ENCODE measurements at regions not wholly inside any gene's neighbourhood (a gene's known extent, or its start where the extent isn't known, plus 50 kb on each side); places are given as distances from the start of the nearest gene placed in this dataset.

- Histone ChIP-seq H3K27me3 (ENCODE audit: insufficient read depth) (no peaks in the 10 kb centered on the region), H3K9me3 (no peaks in the 10 kb centered on the region), H3K9me2 (no peaks in the 10 kb centered on the region), H3K4me3 (ENCODE audit: low read depth in 2 of 2, low read length in 1 of 2) (no peak overlapping the region), H3K4me1 (ENCODE audit: control insufficient read depth in 1 of 2, insufficient read depth in 2 of 2, low read depth in 1 of 2, low read length in 1 of 2) (no peaks in the 10 kb centered on the region), H3K9ac (no peak overlapping the region), H4K20me1 (ENCODE audit: insufficient read depth) (no peaks in the 10 kb centered on the region), H3K79me2 (ENCODE audit: insufficient read depth) (no peaks in the 10 kb centered on the region), H3K27ac (ENCODE audit: low read depth in 2 of 2, low read length in 1 of 2) (no peak overlapping the region), H3K36me3 (replicated peaks in 1 of 2; ENCODE audit: control insufficient read depth in 1 of 2, insufficient read depth in 2 of 2, low read length in 1 of 2) (no peaks in the 10 kb centered on the region), H3F3A (replicated peaks; ENCODE audit: insufficient read depth) (no peaks in the 10 kb centered on the region), H3K4me2 (no peak overlapping the region), H2AFZ (ENCODE audit: low read depth) (no peak overlapping the region)
- no peak for DNase-seq
- POLR2A ChIA-PET = no interaction called here
- WGBS (ENCODE audit: low lambda C conversion rate) = 0% methylated on average over 1 of the region's 1 CpG
- CTCF ChIA-PET = no interaction called here
- TF ChIP-seq, protein P1, sequence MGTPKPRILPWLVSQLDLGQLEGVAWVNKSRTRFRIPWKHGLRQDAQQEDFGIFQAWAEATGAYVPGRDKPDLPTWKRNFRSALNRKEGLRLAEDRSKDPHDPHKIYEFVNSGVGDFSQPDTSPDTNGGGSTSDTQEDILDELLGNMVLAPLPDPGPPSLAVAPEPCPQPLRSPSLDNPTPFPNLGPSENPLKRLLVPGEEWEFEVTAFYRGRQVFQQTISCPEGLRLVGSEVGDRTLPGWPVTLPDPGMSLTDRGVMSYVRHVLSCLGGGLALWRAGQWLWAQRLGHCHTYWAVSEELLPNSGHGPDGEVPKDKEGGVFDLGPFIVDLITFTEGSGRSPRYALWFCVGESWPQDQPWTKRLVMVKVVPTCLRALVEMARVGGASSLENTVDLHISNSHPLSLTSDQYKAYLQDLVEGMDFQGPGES (IDR thresholded peaks at IDR 0.05; ENCODE audit: low read depth, low read length) = no peak
- TF ChIP-seq FOXM1 (IDR thresholded peaks at IDR 0.05; ENCODE audit: low read depth) (no peak), GATA2 (CRISPR knock-in tag; IDR thresholded peaks at IDR 0.05) (no peak), RCOR1 (IDR thresholded peaks at IDR 0.05; ENCODE audit: low read length) (no peak), RFX5 (IDR thresholded peaks at IDR 0.05; ENCODE audit: low read length) (no peak), NRF1 (IDR thresholded peaks at IDR 0.05; ENCODE audit: low read depth, low read length) (no peak), TCF12 (IDR thresholded peaks at IDR 0.05) (no peak)
- TF ChIP-seq, protein P2, sequence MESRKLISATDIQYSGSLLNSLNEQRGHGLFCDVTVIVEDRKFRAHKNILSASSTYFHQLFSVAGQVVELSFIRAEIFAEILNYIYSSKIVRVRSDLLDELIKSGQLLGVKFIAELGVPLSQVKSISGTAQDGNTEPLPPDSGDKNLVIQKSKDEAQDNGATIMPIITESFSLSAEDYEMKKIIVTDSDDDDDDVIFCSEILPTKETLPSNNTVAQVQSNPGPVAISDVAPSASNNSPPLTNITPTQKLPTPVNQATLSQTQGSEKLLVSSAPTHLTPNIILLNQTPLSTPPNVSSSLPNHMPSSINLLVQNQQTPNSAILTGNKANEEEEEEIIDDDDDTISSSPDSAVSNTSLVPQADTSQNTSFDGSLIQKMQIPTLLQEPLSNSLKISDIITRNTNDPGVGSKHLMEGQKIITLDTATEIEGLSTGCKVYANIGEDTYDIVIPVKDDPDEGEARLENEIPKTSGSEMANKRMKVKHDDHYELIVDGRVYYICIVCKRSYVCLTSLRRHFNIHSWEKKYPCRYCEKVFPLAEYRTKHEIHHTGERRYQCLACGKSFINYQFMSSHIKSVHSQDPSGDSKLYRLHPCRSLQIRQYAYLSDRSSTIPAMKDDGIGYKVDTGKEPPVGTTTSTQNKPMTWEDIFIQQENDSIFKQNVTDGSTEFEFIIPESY (IDR thresholded peaks at IDR 0.05; ENCODE audit: borderline replicate concordance, low read depth) = no peak
Measured at GRCh38 chr14:39668449-39668848, 236.2 kb upstream of the FBXO33 start.

DNA sequence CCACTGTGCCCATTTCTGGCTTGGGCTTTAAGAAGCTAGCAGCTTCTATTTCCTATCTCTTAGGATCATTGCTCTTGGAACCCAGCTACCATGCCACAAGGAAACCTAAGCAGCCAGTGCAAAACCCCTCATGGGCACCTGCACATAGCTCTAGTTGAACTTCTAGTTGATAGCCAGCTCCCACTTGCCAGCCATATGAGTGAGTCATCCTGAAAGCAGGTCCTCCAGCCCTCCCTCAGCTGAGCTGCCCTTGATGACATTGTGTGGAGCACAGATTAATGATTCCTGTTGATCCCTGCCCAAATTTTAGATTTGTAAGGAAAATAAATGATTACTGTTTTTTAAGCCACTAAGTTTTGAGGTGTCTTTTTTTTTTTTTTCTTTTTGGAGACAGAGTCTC is 234.2 kb upstream of the FBXO33 start:
- H3K4me1 ChIP-seq (ENCODE audit: control insufficient read depth in 1 of 2, insufficient read depth in 2 of 2, low read depth in 1 of 2, low read length in 1 of 2) = no peaks in the 10 kb centered on the region
- H3F3A ChIP-seq (replicated peaks; ENCODE audit: insufficient read depth) = no peaks in the 10 kb centered on the region
- H3K9me2 ChIP-seq = no peaks in the 10 kb centered on the region
- TF ChIP-seq FOXJ3 (CRISPR knock-in tag; IDR thresholded peaks at IDR 0.05) (no peak), USF2 (IDR thresholded peaks at IDR 0.05; ENCODE audit: borderline replicate concordance, low read depth, low read length) (no peak), NFIC (IDR thresholded peaks at IDR 0.05; ENCODE audit: borderline replicate concordance) (no peak), MXI1 (IDR thresholded peaks at IDR 0.05; ENCODE audit: low read depth, low read length) (no peak), SIN3A (IDR thresholded peaks at IDR 0.05; ENCODE audit: borderline replicate concordance, low read depth, low read length) (no peak), CHD2 (IDR thresholded peaks at IDR 0.05; ENCODE audit: low read length, partially characterized antibody) (no peak), EZH2phosphoT487 (IDR thresholded peaks at IDR 0.05; ENCODE audit: borderline replicate concordance, low read depth) (no peak), GABPA (IDR thresholded peaks at IDR 0.05; ENCODE audit: low read depth) (no peak), FOXM1 (IDR thresholded peaks at IDR 0.05; ENCODE audit: low read depth) (no peak), POLR2AphosphoS5 (IDR thresholded peaks at IDR 0.05; ENCODE audit: low read depth, low read length) (no peak), SMC3 (IDR thresholded peaks at IDR 0.05; ENCODE audit: low read depth, low read length) (no peak), MEF2A (IDR thresholded peaks at IDR 0.05; ENCODE audit: borderline replicate concordance, low read depth) (no peak)
- TF ChIP-seq, protein P3, sequence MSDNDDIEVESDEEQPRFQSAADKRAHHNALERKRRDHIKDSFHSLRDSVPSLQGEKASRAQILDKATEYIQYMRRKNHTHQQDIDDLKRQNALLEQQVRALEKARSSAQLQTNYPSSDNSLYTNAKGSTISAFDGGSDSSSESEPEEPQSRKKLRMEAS (IDR thresholded peaks at IDR 0.05; ENCODE audit: low read depth) = no peak
- TF ChIP-seq, protein P4, sequence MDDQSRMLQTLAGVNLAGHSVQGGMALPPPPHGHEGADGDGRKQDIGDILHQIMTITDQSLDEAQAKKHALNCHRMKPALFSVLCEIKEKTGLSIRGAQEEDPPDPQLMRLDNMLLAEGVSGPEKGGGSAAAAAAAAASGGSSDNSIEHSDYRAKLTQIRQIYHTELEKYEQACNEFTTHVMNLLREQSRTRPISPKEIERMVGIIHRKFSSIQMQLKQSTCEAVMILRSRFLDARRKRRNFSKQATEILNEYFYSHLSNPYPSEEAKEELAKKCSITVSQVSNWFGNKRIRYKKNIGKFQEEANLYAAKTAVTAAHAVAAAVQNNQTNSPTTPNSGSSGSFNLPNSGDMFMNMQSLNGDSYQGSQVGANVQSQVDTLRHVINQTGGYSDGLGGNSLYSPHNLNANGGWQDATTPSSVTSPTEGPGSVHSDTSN (IDR thresholded peaks at IDR 0.05) = no peak
- TF ChIP-seq, protein P2 (IDR thresholded peaks at IDR 0.05; ENCODE audit: borderline replicate concordance, low read depth) = no peak
- no peaks in the 10 kb centered on the region for H3K27me3 ChIP-seq (ENCODE audit: insufficient read depth)
- H3K4me3 ChIP-seq (ENCODE audit: low read depth in 2 of 2, low read length in 1 of 2) = no peak overlapping the region
- no peaks in the 10 kb centered on the region for H4K20me1 ChIP-seq (ENCODE audit: insufficient read depth)
- DNase-seq = no peak
- no peak overlapping the region for H2AFZ ChIP-seq (ENCODE audit: low read depth)
- no peaks in the 10 kb centered on the region for H3K9me3 ChIP-seq
- no peak overlapping the region for H3K27ac ChIP-seq (ENCODE audit: low read depth in 2 of 2, low read length in 1 of 2)
- H3K79me2 ChIP-seq (ENCODE audit: insufficient read depth) = no peaks in the 10 kb centered on the region
- no peak overlapping the region for H3K4me2 ChIP-seq
- ChIA-PET CTCF (no interaction called here), POLR2A (no interaction called here)
- H3K9ac ChIP-seq = no peak overlapping the region
- no peaks in the 10 kb centered on the region for H3K36me3 ChIP-seq (replicated peaks in 1 of 2; ENCODE audit: control insufficient read depth in 1 of 2, insufficient read depth in 2 of 2, low read length in 1 of 2)
